Right lobe of liver (tissue), 6 donors: ENCODE measurements at regions not wholly inside any gene's neighbourhood (a gene's known extent, or its start where the extent isn't known, plus 50 kb on each side); places are given as distances from the start of the nearest gene placed in this dataset.

ENCODE experiments used
- ATAC-seq, 4 donors: fragments of 200-7000 bp; cut with Tn5 transposase; one replicate each; pipeline ENCODE4 v1.9.1; 2020; ENCODE audit warnings: mild to moderate bottlenecking in 4 of 4, moderate library complexity in 4 of 4
- DNase-seq, 3 donors: peaks; one replicate each; pipeline ENCODE4 v3.0.0-alpha.2; 2020
- H3K27ac ChIP-seq, 3 donors: fragments of 200-600 bp; one replicate each; pipeline ENCODE4 v1.8.0; 2022
- H3K27me3 ChIP-seq, 2 donors: fragments of 200-600 bp; one replicate each; pipeline ENCODE4 v1.8.0; 2022
- H3K36me3 ChIP-seq, 4 donors: fragments of 200-600 bp; sonication (generic) in 1 of 4; one replicate each; pipeline versions ENCODE4 v1.5.1 to v1.8.0; 2017 to 2022; ENCODE audit warnings: control low read depth in 1 of 4
- H3K4me1 ChIP-seq, 4 donors: fragments of 200-600 bp; sonication (generic) in 1 of 4; one replicate each; pipeline versions ENCODE4 v1.5.1 to v1.8.0; 2017 to 2022; ENCODE audit warnings: control low read depth in 1 of 4
- H3K4me3 ChIP-seq, 3 donors: fragments of 200-600 bp; one replicate each; pipeline ENCODE4 v1.8.0; 2022
- H3K9me3 ChIP-seq, 4 donors: fragments of 200-600 bp; sonication (generic) in 1 of 4; one replicate each; pipeline versions ENCODE4 v1.5.1 to v1.8.0; 2017 to 2022; ENCODE audit warnings: control low read depth in 1 of 4
- CTCF ChIP-seq, 4 donors: fragments of 200-600 bp in 3 of 4; fragments of 450-650 bp in 1 of 4; IDR thresholded peaks; one replicate each; pipeline versions ENCODE4 v1.5.1 to v1.8.0; 2016 to 2022; ENCODE audit warnings: antibody characterized with exemption in 4 of 4, mild to moderate bottlenecking in 2 of 4
- POLR2A ChIP-seq: fragments of 450-650 bp; IDR thresholded peaks from one replicate; pipeline ENCODE4 v1.6.1; 2017; ENCODE audit warnings: antibody characterized with exemption, mild to moderate bottlenecking
- WGBS: methylation state at CpG from one replicate; pipeline ENCODE4 v1.1.6; 2018; ENCODE audit warnings: low coverage, low lambda C conversion rate; ENCODE audit not compliant: insufficient coverage; ENCODE audit errors: missing lambda C conversion rate; 5-methylcytosine and 5-hydroxymethylcytosine counted together
- intact Hi-C, 2 donors: fragments of 100-400 bp; cut with DNase I; formaldehyde crosslinking; loops; one replicate each; pipeline versions ENCODE4 v1.11.2 to v1.14.1; 2022
- donor health status: DM: no; HTN: yes; CAD: no.
- donor health status: DM: no; HTN: no; CAD: no.
- donor health status: DM: no; HTN: no; CAD: no.
- donor health status: DM: no; HTN: yes; CAD: no.
- donor health status: DM: no; HTN: yes; CAD: no.

GRCh38 chr13:47279920-47280319, 383.1 kb upstream of the HTR2A start:
- Histone ChIP-seq H3K4me3 (no peak overlapping the region), H3K27ac (no peak overlapping the region), H3K9me3 (no peaks in the 10 kb centered on the region), H3K4me1 (no peaks in the 10 kb centered on the region), H3K36me3 (no peaks in the 10 kb centered on the region), H3K27me3 (no peaks in the 10 kb centered on the region)
- 29% methylated on average over 1 of the region's 1 CpG for WGBS
- intact Hi-C loops = no loop called here
- TF ChIP-seq CTCF (IDR thresholded peaks at IDR 0.05) (no peak), POLR2A (no peak)
- DNase-seq (no peak), ATAC-seq (no peak)

DNA sequence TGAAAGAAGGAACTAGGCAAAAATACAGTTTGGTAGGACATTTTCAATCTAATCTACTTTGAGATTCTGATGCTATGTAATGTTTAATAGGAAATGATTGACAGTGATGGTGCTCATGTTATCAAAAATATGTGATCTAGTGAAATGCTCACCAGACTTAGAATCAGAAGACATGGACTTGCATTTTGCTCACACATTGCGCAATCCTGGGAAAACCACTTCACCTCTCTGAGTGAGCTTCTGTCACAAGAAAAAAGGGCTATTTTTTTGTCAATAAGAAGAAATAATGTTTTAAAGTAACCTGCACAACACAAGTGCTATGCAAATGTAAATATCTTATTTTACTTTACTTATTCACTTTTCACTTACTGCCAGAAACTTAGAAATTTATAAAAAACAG, 380.9 kb upstream of the HTR2A start:
- 83% methylated on average over 1 of the region's 1 CpG for WGBS
- no peak for DNase-seq
- no peaks in the 10 kb centered on the region for H3K36me3 ChIP-seq
- H3K4me3 ChIP-seq = no peak overlapping the region
- H3K27me3 ChIP-seq = no peaks in the 10 kb centered on the region
- H3K27ac ChIP-seq = no peak overlapping the region
- H3K4me1 ChIP-seq = no peaks in the 10 kb centered on the region
- no peak for TF ChIP-seq CTCF (IDR thresholded peaks at IDR 0.05)
- no peak for TF ChIP-seq POLR2A
- intact Hi-C loops = no loop called here
- no peak for ATAC-seq
- no peaks in the 10 kb centered on the region for H3K9me3 ChIP-seq

DNA sequence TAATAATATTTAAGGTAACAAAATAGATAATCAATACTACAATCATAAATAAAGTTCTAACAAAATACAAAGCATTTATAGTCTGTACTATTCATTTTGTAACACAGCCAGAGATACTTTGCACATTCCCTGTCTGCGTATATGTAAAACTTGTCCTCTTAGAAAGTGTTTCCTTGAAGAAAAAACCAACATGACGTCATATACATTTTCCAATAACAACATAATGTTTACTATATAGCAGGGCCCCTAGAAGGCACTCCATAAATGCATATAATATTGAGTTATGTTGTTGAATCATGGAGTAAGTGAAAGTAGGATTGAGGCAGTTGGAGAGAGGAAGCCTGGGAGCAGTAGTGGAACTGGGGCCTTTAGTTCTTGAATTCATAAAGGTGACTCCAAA, 371.4 kb upstream of the HTR2A start:
- DNase-seq (no peak), ATAC-seq (no peak)
- WGBS = 100% methylated on average over 2 of the region's 2 CpGs
- no peaks in the 10 kb centered on the region for H3K36me3 ChIP-seq
- no peaks in the 10 kb centered on the region for H3K9me3 ChIP-seq
- intact Hi-C loops = no loop called here
- no peaks in the 10 kb centered on the region for H3K27me3 ChIP-seq
- H3K4me1 ChIP-seq = no peaks in the 10 kb centered on the region
- TF ChIP-seq POLR2A (no peak), CTCF (IDR thresholded peaks at IDR 0.05) (no peak)
- no peak overlapping the region for H3K27ac ChIP-seq
- H3K4me3 ChIP-seq = no peak overlapping the region

- H3K9me3 ChIP-seq = no peaks in the 10 kb centered on the region
- WGBS = 71% methylated on average over 2 of the region's 2 CpGs
- H3K4me3 ChIP-seq = no peak overlapping the region
- TF ChIP-seq POLR2A = no peak
- no peak for TF ChIP-seq CTCF (IDR thresholded peaks at IDR 0.05)
- DNase-seq (no peak), ATAC-seq (no peak)
- H3K27ac ChIP-seq = no peak overlapping the region
- intact Hi-C loops = no loop called here
- no peaks in the 10 kb centered on the region for H3K4me1 ChIP-seq
- no peaks in the 10 kb centered on the region for H3K36me3 ChIP-seq
- H3K27me3 ChIP-seq = no peaks in the 10 kb centered on the region
These were observed 361.5 kb upstream of the HTR2A start for GRCh38 chr13:47258384-47258783.

DNA sequence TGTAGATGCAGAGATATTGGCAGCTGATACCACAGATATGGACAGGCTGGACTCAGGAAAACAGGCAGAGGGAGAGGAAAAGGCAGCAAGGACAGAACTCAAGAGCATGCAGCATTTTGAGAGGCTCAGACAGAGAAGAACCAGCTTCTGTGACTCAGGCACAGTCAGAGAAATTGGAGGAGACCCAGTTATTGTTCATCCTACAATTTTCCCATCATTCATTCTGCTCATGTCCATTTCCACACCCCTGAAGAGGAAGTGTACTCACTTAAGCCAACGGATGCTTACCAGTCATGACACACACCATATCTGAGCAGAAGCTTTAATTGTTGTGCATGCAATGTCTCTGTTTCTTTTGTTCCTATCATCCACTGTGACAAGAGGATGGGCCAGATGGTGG, 359.8 kb upstream of the HTR2A start:
- DNase-seq (no peak), ATAC-seq (no peak)
- 60% methylated on average over 1 of the region's 1 CpG for WGBS
- intact Hi-C loops = no loop called here
- TF ChIP-seq CTCF (IDR thresholded peaks at IDR 0.05) (no peak), POLR2A (no peak)
- no peak overlapping the region for H3K4me3 ChIP-seq
- H3K27me3 ChIP-seq = no peaks in the 10 kb centered on the region
- no peaks in the 10 kb centered on the region for H3K9me3 ChIP-seq
- no peaks in the 10 kb centered on the region for H3K36me3 ChIP-seq
- H3K4me1 ChIP-seq = no peaks in the 10 kb centered on the region
- no peak overlapping the region for H3K27ac ChIP-seq
